PFSK-1 (cell line): ENCODE measurements at regions not wholly inside any gene's neighbourhood (a gene's known extent, or its start where the extent isn't known, plus 50 kb on each side); places are given as distances from the start of the nearest gene placed in this dataset.

Experiments
- FOXP2 ChIP-seq: optimal IDR thresholded peaks from 2 replicates; pipeline ENCODE3; 2011; ENCODE audit warnings: borderline replicate concordance, control low read depth, inconsistent platforms; ENCODE audit not compliant: insufficient read depth; ENCODE audit errors: extremely low read length, extremely low read depth
- POLR2AphosphoS5 ChIP-seq: IDR thresholded peaks from 2 replicates; pipeline ENCODE4 v1.6.1; 2012; ENCODE audit warnings: low read depth, mild to moderate bottlenecking, control low read depth, low read length, moderate library complexity
- REST ChIP-seq, 2 experiments: IDR thresholded peaks; 2 replicates each; pipeline versions ENCODE4 v1.6.1 to v1.8.0; 2011 to 2012; ENCODE audit warnings: low read depth in 2 of 2, low read length in 2 of 2, control low read depth in 1 of 2, inconsistent platforms in 1 of 2, mild to moderate bottlenecking in 1 of 2, moderate library complexity in 1 of 2; ENCODE audit not compliant: insufficient read depth in 1 of 2
- SIN3A ChIP-seq: IDR thresholded peaks from 2 replicates; pipeline ENCODE4 v1.6.1; 2012; ENCODE audit warnings: mild to moderate bottlenecking, low read length, moderate library complexity, borderline replicate concordance; ENCODE audit not compliant: insufficient read depth
- TAF1 ChIP-seq: IDR thresholded peaks from 2 replicates; pipeline ENCODE4 v1.6.1; 2012; ENCODE audit warnings: low read length, control low read depth, borderline replicate concordance; ENCODE audit not compliant: insufficient read depth

GRCh38 chr17:68775318-68775717 is 174.2 kb upstream of the FAM20A start:
- TF ChIP-seq TAF1, result no peak
- no peak for TF ChIP-seq FOXP2
- no peak for TF ChIP-seq REST (IDR thresholded peaks at IDR 0.05; ENCODE audit: insufficient read depth in 1 of 2, low read depth in 2 of 2, low read length in 2 of 2)
- no peak for TF ChIP-seq POLR2AphosphoS5
- no peak for TF ChIP-seq SIN3A

DNA sequence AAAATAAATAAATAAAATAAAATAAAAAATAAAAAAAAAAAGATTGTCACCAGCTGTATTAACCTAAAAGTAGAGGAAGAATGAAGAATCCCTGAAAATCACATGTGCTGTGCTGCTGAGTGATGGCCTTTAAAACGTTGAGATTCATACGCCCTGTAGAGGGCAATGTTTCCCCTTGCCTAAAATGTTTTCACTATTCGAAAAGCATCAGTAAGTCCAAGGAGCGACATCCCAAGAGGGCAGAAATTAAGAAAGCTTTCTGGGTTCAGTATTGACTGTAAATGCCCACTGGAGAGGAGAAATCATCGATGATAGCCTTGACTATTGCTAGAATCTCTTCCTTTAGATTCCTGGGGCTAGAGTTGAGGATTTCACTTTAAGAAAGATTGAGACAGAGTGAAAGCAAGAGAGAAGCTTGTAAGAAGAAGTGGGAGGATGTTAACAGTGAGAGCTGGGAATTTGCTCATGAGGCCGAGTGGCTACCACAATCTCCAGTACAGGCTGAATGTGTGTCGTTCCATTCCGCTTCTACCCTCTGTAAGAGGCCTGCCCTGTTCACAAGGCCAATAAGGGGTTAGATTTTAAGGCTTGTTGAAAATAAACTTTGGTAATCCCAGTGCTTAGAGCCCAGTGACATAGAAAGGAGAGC is 170.8 kb upstream of the FAM20A start:
- TF ChIP-seq SIN3A (no peak), TAF1 (no peak), FOXP2 (no peak), REST (IDR thresholded peaks at IDR 0.05; ENCODE audit: insufficient read depth in 1 of 2, low read depth in 2 of 2, low read length in 2 of 2) (no peak), POLR2AphosphoS5 (no peak)

- TF ChIP-seq FOXP2 (no peak), POLR2AphosphoS5 (no peak), REST (IDR thresholded peaks at IDR 0.05; ENCODE audit: insufficient read depth in 1 of 2, low read depth in 2 of 2, low read length in 2 of 2) (no peak), TAF1 (no peak), SIN3A (no peak)
These were observed 167.6 kb upstream of the FAM20A start for GRCh38 chr17:68768804-68769203.

GRCh38 chr17:68766640-68767039 is 165.5 kb upstream of the FAM20A start:
- TF ChIP-seq SIN3A, result no peak
- no peak for TF ChIP-seq REST (IDR thresholded peaks at IDR 0.05; ENCODE audit: insufficient read depth in 1 of 2, low read depth in 2 of 2, low read length in 2 of 2)
- TF ChIP-seq POLR2AphosphoS5, result no peak
- TF ChIP-seq FOXP2, result no peak
- TF ChIP-seq TAF1, result no peak

DNA sequence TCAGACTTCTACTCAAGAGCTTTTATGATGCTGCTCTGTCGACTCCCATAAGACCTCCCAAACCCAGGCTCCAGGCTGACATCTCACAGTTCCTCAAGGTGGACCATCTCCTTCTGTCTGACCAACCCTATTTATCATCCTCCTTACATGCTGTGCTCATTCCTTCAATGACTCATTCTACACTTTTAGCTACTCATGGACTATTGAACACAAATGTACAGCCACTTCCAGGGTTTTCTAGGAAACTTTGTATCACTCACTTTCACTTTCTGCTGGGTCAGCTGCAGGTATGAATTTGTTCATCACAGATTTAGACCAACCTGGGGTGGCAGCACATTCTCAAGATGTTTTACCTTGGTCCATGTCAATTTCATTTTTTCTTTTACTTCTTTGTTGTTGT is 162.4 kb upstream of the FAM20A start:
- TF ChIP-seq FOXP2 (no peak), POLR2AphosphoS5 (no peak), SIN3A (no peak), TAF1 (no peak), REST (IDR thresholded peaks at IDR 0.05; ENCODE audit: insufficient read depth in 1 of 2, low read depth in 2 of 2, low read length in 2 of 2) (no peak)
